HFF-Myc (cell line): ENCODE measurements at regions not wholly inside any gene's neighbourhood (a gene's known extent, or its start where the extent isn't known, plus 50 kb on each side); places are given as distances from the start of the nearest gene placed in this dataset.

Experiments
- DNase-seq: peaks from one replicate; pipeline ENCODE4 v3.0.0-alpha.2; 2011; ENCODE audit warnings: low read depth; ENCODE audit errors: extremely low read depth
- H3K4me3 ChIP-seq: replicated peaks from 2 replicates; pipeline ENCODE4 v1.5.1; 2011; ENCODE audit warnings: low read depth, mild to moderate bottlenecking, control low read depth, low read length
- CTCF ChIP-seq: IDR thresholded peaks from 2 replicates; pipeline ENCODE4 v1.5.1; 2012; ENCODE audit warnings: mild to moderate bottlenecking, low read depth, low read length, control low read depth; ENCODE audit errors: missing control alignments

DNA sequence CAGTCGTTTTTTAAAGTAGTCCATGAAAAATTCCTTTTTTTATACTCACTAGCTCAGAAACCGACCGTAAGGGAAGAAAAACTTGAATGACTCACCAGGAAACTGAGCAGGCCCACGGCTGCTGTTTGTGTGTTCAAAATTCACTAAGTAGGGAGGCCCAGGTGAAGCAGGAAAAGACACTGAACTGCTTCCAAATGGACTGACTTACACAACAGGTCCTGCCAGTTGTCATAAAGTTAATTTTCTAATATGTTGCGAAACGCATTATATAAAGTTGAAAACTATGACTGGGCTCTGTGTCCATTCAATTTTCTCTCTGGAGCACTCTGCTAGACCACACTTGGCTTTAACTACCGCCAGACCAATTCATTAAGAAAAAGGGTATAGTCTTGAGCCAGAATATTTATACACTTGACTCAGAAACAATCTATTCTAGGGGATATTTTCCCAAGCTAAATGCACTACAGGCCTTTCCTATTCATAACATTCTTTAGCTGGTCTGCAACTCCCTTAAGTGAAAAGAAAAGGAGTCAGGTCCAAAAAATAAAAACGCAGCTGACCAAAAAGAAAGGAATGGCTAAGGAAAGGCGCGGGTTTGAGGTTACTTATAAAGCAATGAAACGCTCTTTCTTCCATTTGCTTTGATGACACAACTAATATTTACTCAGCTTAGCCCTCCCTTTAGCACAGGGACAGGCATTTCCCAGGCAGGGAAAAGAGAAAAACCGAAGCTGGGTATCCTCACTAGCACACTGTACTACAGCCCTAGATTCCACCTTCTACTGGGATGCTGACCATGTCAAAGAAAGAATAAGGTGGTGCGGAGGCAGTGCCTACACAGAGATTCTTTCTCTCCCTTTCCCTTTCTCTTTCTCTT is 306.3 kb upstream of the ESRRG start:
- no peak overlapping the region for H3K4me3 ChIP-seq
- DNase-seq: peak; percentile 7
- TF ChIP-seq CTCF: no peak

GRCh38 chr1:217027403-217028080 is 304.3 kb upstream of the ESRRG start:
- TF ChIP-seq CTCF: no peak
- H3K4me3 ChIP-seq: no peak overlapping the region
- no peak for DNase-seq

- no peak for DNase-seq
- no peak overlapping the region for H3K4me3 ChIP-seq
- no peak for TF ChIP-seq CTCF
These were observed 303.3 kb upstream of the ESRRG start for GRCh38 chr1:217026531-217026930.

DNA sequence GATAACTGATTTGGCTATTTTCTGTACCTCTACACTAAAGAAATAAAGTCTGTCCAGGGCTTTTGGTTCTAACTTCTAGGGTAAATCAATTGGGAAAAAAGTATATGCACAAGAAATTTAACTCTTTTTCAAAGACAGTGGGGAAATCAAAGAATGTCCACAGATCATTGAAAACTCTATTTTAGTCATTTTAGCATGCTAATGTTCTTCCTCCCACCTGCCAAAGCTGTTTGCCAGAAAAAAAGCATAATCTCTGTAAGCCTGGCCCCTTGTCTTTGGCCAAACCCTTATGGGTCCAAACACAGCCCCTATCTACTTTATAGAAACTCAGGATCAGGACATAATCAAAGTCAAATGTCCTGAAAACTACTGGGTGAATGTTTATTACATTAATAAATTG is 302.2 kb upstream of the ESRRG start:
- H3K4me3 ChIP-seq: no peak overlapping the region
- no peak for DNase-seq
- TF ChIP-seq CTCF: no peak

DNA sequence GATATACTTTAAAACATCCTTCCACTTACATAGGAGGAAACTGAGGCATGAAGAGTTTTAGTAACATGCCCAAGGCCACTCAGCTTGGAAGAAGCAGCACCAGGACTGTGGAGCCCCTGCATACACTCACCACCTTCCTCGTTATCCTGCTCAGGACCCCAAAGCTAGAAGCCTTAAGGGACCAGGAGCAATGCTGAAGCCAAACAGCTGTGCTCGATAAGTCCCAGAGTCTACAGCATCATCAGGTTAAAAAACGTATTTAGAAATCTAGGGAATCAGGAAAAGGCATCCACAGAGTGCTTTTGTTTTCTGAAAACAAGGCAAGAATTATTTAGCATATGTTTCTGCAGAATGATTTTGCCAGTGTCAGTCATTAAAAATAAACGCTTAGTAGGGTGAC is 301.7 kb upstream of the ESRRG start:
- no peak overlapping the region for H3K4me3 ChIP-seq
- DNase-seq: no peak
- no peak for TF ChIP-seq CTCF

DNA sequence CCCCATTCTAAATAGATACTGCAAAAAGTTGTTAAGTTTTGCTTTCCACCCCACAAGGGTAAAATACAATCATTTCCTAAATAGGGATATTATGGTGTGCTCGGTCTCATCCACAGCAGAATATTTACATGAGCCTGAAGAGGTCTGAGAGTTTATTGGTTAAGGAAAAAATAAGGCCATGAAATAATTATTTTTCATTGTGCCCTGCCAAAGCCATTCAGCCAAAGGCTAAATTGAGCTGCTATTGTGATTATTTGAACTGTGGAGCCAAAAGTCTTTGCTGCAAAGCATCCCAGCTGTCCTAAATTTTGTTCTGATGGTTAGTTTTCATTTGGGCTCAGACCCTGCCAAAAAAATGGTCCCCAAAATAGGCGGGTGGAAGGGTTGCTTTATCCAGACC is 298.7 kb upstream of the ESRRG start:
- TF ChIP-seq CTCF: no peak
- H3K4me3 ChIP-seq: no peak overlapping the region
- no peak for DNase-seq
